LNCaP clone FGC (cell line): ENCODE measurements at regions not wholly inside any gene's neighbourhood (a gene's known extent, or its start where the extent isn't known, plus 50 kb on each side); places are given as distances from the start of the nearest gene placed in this dataset.

Experiments
- DNase-seq: peaks from one replicate; pipeline ENCODE4 v3.0.0-alpha.2; 2011; ENCODE audit warnings: low read depth
- H3K4me3 ChIP-seq: 2 replicates; pipeline ENCODE4 v1.5.1; 2011; ENCODE audit warnings: mild to moderate bottlenecking, low read depth, low read length, control low read depth
- CTCF ChIP-seq: IDR thresholded peaks from 2 replicates; pipeline ENCODE4 v1.5.1; 2012; ENCODE audit warnings: mild to moderate bottlenecking; ENCODE audit not compliant: control insufficient read depth, insufficient read depth; ENCODE audit errors: extremely low read depth

GRCh38 chr5:13034061-13034460 lies 910.4 kb downstream of the DNAH5 start:
- TF ChIP-seq CTCF, result no peak
- no peak overlapping the region for H3K4me3 ChIP-seq
- no peak for DNase-seq

GRCh38 chr5:13029211-13029610 lies 915.3 kb downstream of the DNAH5 start:
- no peak overlapping the region for H3K4me3 ChIP-seq
- TF ChIP-seq CTCF, result no peak
- no peak for DNase-seq

- TF ChIP-seq CTCF, result no peak
- no peak for DNase-seq
- no peak overlapping the region for H3K4me3 ChIP-seq
These were observed 916.6 kb downstream of the DNAH5 start for GRCh38 chr5:13027874-13028273.

- H3K4me3 ChIP-seq, result no peak overlapping the region
- DNase-seq, result no peak
- no peak for TF ChIP-seq CTCF
These were observed 924.8 kb downstream of the DNAH5 start for GRCh38 chr5:13019729-13020128.

- TF ChIP-seq CTCF, result no peak
- DNase-seq, result no peak
These were observed 941.0 kb downstream of the DNAH5 start for GRCh38 chr5:13003457-13003856.

GRCh38 chr5:12999667-13000066 lies 944.8 kb downstream of the DNAH5 start:
- no peak overlapping the region for H3K4me3 ChIP-seq
- no peak for TF ChIP-seq CTCF
- DNase-seq, result no peak

More at GRCh38 chr5:13003457-13003856, 941.0 kb downstream of the DNAH5 start:
- H3K4me3 ChIP-seq, result no peak overlapping the region

GRCh38 chr5:12985142-12985541 lies 959.3 kb downstream of the DNAH5 start:
- DNase-seq, result no peak
- TF ChIP-seq CTCF, result no peak
- H3K4me3 ChIP-seq, result no peak overlapping the region
